Mucosa of stomach (tissue), 1 donor: ENCODE measurements at regions not wholly inside any gene's neighbourhood (a gene's known extent, or its start where the extent isn't known, plus 50 kb on each side); places are given as distances from the start of the nearest gene placed in this dataset.

Source experiments
- H3K27me3 ChIP-seq: one replicate; pipeline ENCODE4 v1.7.0; 2013; ENCODE audit warnings: mild to moderate bottlenecking, low read length; ENCODE audit not compliant: control insufficient read depth, insufficient read depth
- H3K36me3 ChIP-seq: one replicate; pipeline ENCODE4 v1.7.0; 2013; ENCODE audit warnings: low read length; ENCODE audit not compliant: control insufficient read depth, insufficient read depth
- H3K4me1 ChIP-seq: one replicate; pipeline ENCODE4 v1.7.0; 2013; ENCODE audit warnings: mild to moderate bottlenecking, low read length; ENCODE audit not compliant: control insufficient read depth, insufficient read depth
- H3K4me3 ChIP-seq: one replicate; pipeline ENCODE4 v1.7.0; 2013; ENCODE audit warnings: low read length
- H3K9ac ChIP-seq: one replicate; pipeline ENCODE4 v1.7.0; 2013; ENCODE audit warnings: mild to moderate bottlenecking, low read length, moderate library complexity
- H3K9me3 ChIP-seq: one replicate; pipeline ENCODE4 v1.7.0; 2013; ENCODE audit warnings: mild to moderate bottlenecking, low read length, moderate library complexity; ENCODE audit not compliant: control insufficient read depth
- donor health status: Pancreatic carcinoma.

- Histone ChIP-seq H3K9me3 (no peaks in the 10 kb centered on the region), H3K4me3 (no peak overlapping the region), H3K4me1 (peaks cover 6% of the 10 kb centered on the region), H3K36me3 (no peaks in the 10 kb centered on the region), H3K9ac (no peak overlapping the region), H3K27me3 (no peaks in the 10 kb centered on the region)
These were observed 220.4 kb upstream of the SPOPL start for GRCh38 chr2:138280999-138281695.

- Histone ChIP-seq H3K36me3 (no peaks in the 10 kb centered on the region), H3K9ac (no peak overlapping the region), H3K4me1 (no peaks in the 10 kb centered on the region), H3K4me3 (no peak overlapping the region), H3K27me3 (no peaks in the 10 kb centered on the region), H3K9me3 (no peaks in the 10 kb centered on the region)
These were observed 219.4 kb upstream of the SPOPL start for GRCh38 chr2:138282014-138282672.

- Histone ChIP-seq H3K9me3 (no peaks in the 10 kb centered on the region), H3K27me3 (no peaks in the 10 kb centered on the region), H3K36me3 (no peaks in the 10 kb centered on the region), H3K4me1 (peaks cover 9% of the 10 kb centered on the region), H3K9ac (no peak overlapping the region), H3K4me3 (no peak overlapping the region)
These were observed 209.8 kb upstream of the SPOPL start for GRCh38 chr2:138291805-138292204.

- Histone ChIP-seq H3K4me3 (no peak overlapping the region), H3K9me3 (no peaks in the 10 kb centered on the region)
These were observed 208.5 kb upstream of the SPOPL start for GRCh38 chr2:138293045-138293444.

GRCh38 chr2:138293549-138293948 lies 208.0 kb upstream of the SPOPL start:
- Histone ChIP-seq H3K36me3 (no peaks in the 10 kb centered on the region), H3K9me3 (no peaks in the 10 kb centered on the region), H3K9ac (no peak overlapping the region), H3K4me3 (no peak overlapping the region), H3K27me3 (no peaks in the 10 kb centered on the region), H3K4me1 (peaks cover 9% of the 10 kb centered on the region)

More at GRCh38 chr2:138293045-138293444, 208.5 kb upstream of the SPOPL start:
- H3K36me3 ChIP-seq: no peaks in the 10 kb centered on the region
- no peaks in the 10 kb centered on the region for H3K27me3 ChIP-seq
- no peak overlapping the region for H3K9ac ChIP-seq
- H3K4me1 ChIP-seq: peaks cover 9% of the 10 kb centered on the region

GRCh38 chr2:138294451-138294850 lies 207.1 kb upstream of the SPOPL start:
- Histone ChIP-seq H3K27me3 (no peaks in the 10 kb centered on the region), H3K4me1 (peaks cover 9% of the 10 kb centered on the region), H3K36me3 (no peaks in the 10 kb centered on the region), H3K4me3 (no peak overlapping the region), H3K9ac (no peak overlapping the region), H3K9me3 (no peaks in the 10 kb centered on the region)

GRCh38 chr2:138296365-138296764 lies 205.2 kb upstream of the SPOPL start:
- no peaks in the 10 kb centered on the region for H3K36me3 ChIP-seq
- no peaks in the 10 kb centered on the region for H3K27me3 ChIP-seq
- no peak overlapping the region for H3K4me3 ChIP-seq
- no peak overlapping the region for H3K9ac ChIP-seq
- peaks cover 9% of the 10 kb centered on the region for H3K4me1 ChIP-seq
- H3K9me3 ChIP-seq: no peaks in the 10 kb centered on the region

- H3K36me3 ChIP-seq: no peaks in the 10 kb centered on the region
- H3K4me3 ChIP-seq: no peak overlapping the region
- no peaks in the 10 kb centered on the region for H3K27me3 ChIP-seq
- peaks cover 9% of the 10 kb centered on the region for H3K4me1 ChIP-seq
- H3K9me3 ChIP-seq: no peaks in the 10 kb centered on the region
- H3K9ac ChIP-seq: no peak overlapping the region
These were observed 203.3 kb upstream of the SPOPL start for GRCh38 chr2:138298120-138298814.

- H3K4me1 ChIP-seq: peaks cover 9% of the 10 kb centered on the region
- no peak overlapping the region for H3K4me3 ChIP-seq
- no peaks in the 10 kb centered on the region for H3K27me3 ChIP-seq
- no peak overlapping the region for H3K9ac ChIP-seq
- H3K36me3 ChIP-seq: no peaks in the 10 kb centered on the region
- H3K9me3 ChIP-seq: no peaks in the 10 kb centered on the region
These were observed 202.7 kb upstream of the SPOPL start for GRCh38 chr2:138298900-138299299.

- no peaks in the 10 kb centered on the region for H3K27me3 ChIP-seq
- no peak overlapping the region for H3K4me3 ChIP-seq
- H3K9me3 ChIP-seq: no peaks in the 10 kb centered on the region
- no peaks in the 10 kb centered on the region for H3K36me3 ChIP-seq
- no peak overlapping the region for H3K9ac ChIP-seq
- H3K4me1 ChIP-seq: no peaks in the 10 kb centered on the region
These were observed 194.9 kb upstream of the SPOPL start for GRCh38 chr2:138306626-138307025.

GRCh38 chr2:138307099-138307498 lies 194.5 kb upstream of the SPOPL start:
- Histone ChIP-seq H3K9me3 (no peaks in the 10 kb centered on the region), H3K9ac (no peak overlapping the region), H3K4me3 (no peak overlapping the region), H3K27me3 (no peaks in the 10 kb centered on the region), H3K36me3 (no peaks in the 10 kb centered on the region), H3K4me1 (no peaks in the 10 kb centered on the region)

GRCh38 chr2:138309760-138310159 lies 191.8 kb upstream of the SPOPL start:
- Histone ChIP-seq H3K9me3 (no peaks in the 10 kb centered on the region), H3K9ac (no peak overlapping the region), H3K27me3 (no peaks in the 10 kb centered on the region), H3K4me3 (no peak overlapping the region), H3K4me1 (no peaks in the 10 kb centered on the region), H3K36me3 (no peaks in the 10 kb centered on the region)
